Fibroblast of pulmonary artery (primary cell): ENCODE measurements at regions not wholly inside any gene's neighbourhood (a gene's known extent, or its start where the extent isn't known, plus 50 kb on each side); places are given as distances from the start of the nearest gene placed in this dataset.
"Not testable (repeated sequence)": the region's sequence is repeated elsewhere in the genome, so short reads cannot be mapped to it uniquely, and the experiment has no call there.

Experiments used
- DNase-seq: peaks from one replicate; pipeline ENCODE4 v3.0.0-alpha.2; 2010; ENCODE audit warnings: low read depth
- H3K4me3 ChIP-seq: replicated peaks from 2 replicates; pipeline ENCODE4 v1.5.1; 2011; ENCODE audit warnings: low read depth, mild to moderate bottlenecking, control low read depth, low read length, moderate library complexity
- CTCF ChIP-seq: IDR thresholded peaks from 2 replicates; pipeline ENCODE4 v1.5.1; 2011; ENCODE audit warnings: mild to moderate bottlenecking, control low read depth, low read length, inconsistent platforms; ENCODE audit errors: missing control alignments

- TF ChIP-seq CTCF, result peak; percentile 31
- H3K4me3 ChIP-seq, result no peak overlapping the region
- DNase-seq, result peak; percentile 14
Observed at GRCh38 chr12:31813305-31813704, 84.5 kb upstream of the AMN1 start.

- DNase-seq, result no peak
- no peak for TF ChIP-seq CTCF
- H3K4me3 ChIP-seq, result no peak overlapping the region
Observed at GRCh38 chr12:31807773-31808097, 78.9 kb upstream of the AMN1 start.

- not testable (repeated sequence) for H3K4me3 ChIP-seq, DNase-seq
Observed at GRCh38 chr12:31807081-31807772, 78.4 kb upstream of the AMN1 start.

- H3K4me3 ChIP-seq, DNase-seq: not testable (repeated sequence)
Observed at GRCh38 chr12:31805681-31806080, 76.9 kb upstream of the AMN1 start.

GRCh38 chr12:31804707-31805106, 75.9 kb upstream of the AMN1 start:
- not testable (repeated sequence) for DNase-seq, H3K4me3 ChIP-seq

GRCh38 chr12:31804185-31804504, 75.3 kb upstream of the AMN1 start:
- no peak for DNase-seq
- H3K4me3 ChIP-seq, result no peak overlapping the region
- TF ChIP-seq CTCF, result no peak

GRCh38 chr12:31803306-31804184, 74.7 kb upstream of the AMN1 start:
- no peak for DNase-seq
- H3K4me3 ChIP-seq, result no peak overlapping the region
- TF ChIP-seq CTCF, result no peak

- no peak for DNase-seq
- no peak overlapping the region for H3K4me3 ChIP-seq
- TF ChIP-seq CTCF, result no peak
Observed at GRCh38 chr12:31801872-31802271, 73.1 kb upstream of the AMN1 start.
